B cell (primary cell): ENCODE measurements at regions not wholly inside any gene's neighbourhood (a gene's known extent, or its start where the extent isn't known, plus 50 kb on each side); places are given as distances from the start of the nearest gene placed in this dataset.

ENCODE experiments used
- ATAC-seq: fragments of 200-7000 bp; cut with Tn5 transposase; one replicate; pipeline ENCODE4 v1.10.0; 2021; ENCODE audit warnings: low read depth, mild to moderate bottlenecking, moderate number of reproducible peaks, moderate library complexity
- CTCF ChIA-PET: fragments of 350-600 bp; sonication (Branson Sonifier 250); formaldehyde crosslinking; loops from one replicate; lab custom pipeline; 2021; ENCODE audit warnings: antibody characterized with exemption, inconsistent platforms; lab: Charles Lee
- POLR2A ChIA-PET: fragments of 350-600 bp; sonication (Branson Sonifier 250); formaldehyde crosslinking; loops from one replicate; lab custom pipeline; 2021; ENCODE audit warnings: antibody characterized with exemption; lab: Charles Lee
- DNase-seq: peaks from one replicate; pipeline ENCODE4 v3.0.0; 2013
- H2AFZ ChIP-seq: 2 replicates; pipeline ENCODE4 v1.6.1; 2012; ENCODE audit warnings: mild to moderate bottlenecking, low read depth, low read length; ENCODE audit not compliant: insufficient read depth, poor library complexity, severe bottlenecking
- H3K27ac ChIP-seq, 2 donors: 1 replicate in 1 of 2; 2 replicates in 1 of 2; pipeline ENCODE4 v1.5.1; 2012 to 2013; ENCODE audit warnings: low read length in 2 of 2, mild to moderate bottlenecking in 2 of 2, moderate library complexity in 1 of 2
- H3K27me3 ChIP-seq, 4 experiments: fragments of 200-600 bp in 1 of 4; sonication (generic) in 1 of 4; replicated peaks in 1 of 4; 1 replicate in 2 of 4; 2 replicates in 2 of 4; pipeline versions ENCODE4 v1.6.1 to v1.7.0; 2013 to 2016; ENCODE audit warnings: low read length in 3 of 4, mild to moderate bottlenecking in 2 of 4, mixed read lengths in 1 of 4, moderate library complexity in 1 of 4; ENCODE audit not compliant: insufficient read depth in 4 of 4, control insufficient read depth in 3 of 4; ENCODE audit errors: control extremely low read depth in 1 of 4
- H3K36me3 ChIP-seq, 2 experiments: replicated peaks in 1 of 2; 1 replicate in 1 of 2; 2 replicates in 1 of 2; pipeline versions ENCODE4 v1.6.1 to v1.7.1; 2013; ENCODE audit warnings: low read length in 1 of 2; ENCODE audit not compliant: insufficient read depth in 2 of 2, control insufficient read depth in 1 of 2; ENCODE audit errors: control extremely low read depth in 1 of 2, extremely low read depth in 1 of 2
- H3K4me1 ChIP-seq, 2 donors: fragments of 200-600 bp in 1 of 2; sonication (generic) in 1 of 2; 1 replicate in 1 of 2; 2 replicates in 1 of 2; pipeline versions ENCODE4 v1.5.1 to v1.6.1; 2013 to 2017; ENCODE audit warnings: low read length in 2 of 2; ENCODE audit not compliant: control insufficient read depth in 2 of 2, insufficient read depth in 2 of 2
- H3K4me2 ChIP-seq: replicated peaks from 2 replicates; pipeline ENCODE3; 2012; ENCODE audit warnings: mild to moderate bottlenecking, low read depth, low read length; ENCODE audit not compliant: poor library complexity, severe bottlenecking
- H3K4me3 ChIP-seq, 5 experiments: fragments of 200-600 bp in 1 of 5; sonication (generic) in 1 of 5; 1 replicate in 3 of 5; 2 replicates in 2 of 5; pipeline versions ENCODE4 v1.5.1 to v1.7.0; 2011 to 2016; ENCODE audit warnings: low read length in 4 of 5, mild to moderate bottlenecking in 4 of 5, low read depth in 2 of 5, control low read depth in 1 of 5, moderate library complexity in 1 of 5; ENCODE audit not compliant: insufficient read depth in 1 of 5; ENCODE audit errors: control extremely low read depth in 1 of 5, extremely low read depth in 1 of 5
- H3K79me2 ChIP-seq: fragments of 200-600 bp; sonication (generic); one replicate; pipeline ENCODE4 v1.6.0; 2016; ENCODE audit warnings: low read length; ENCODE audit not compliant: control insufficient read depth, insufficient read depth
- H3K9ac ChIP-seq: fragments of 200-600 bp; sonication (generic); 2 replicates; pipeline ENCODE4 v1.6.1; 2017; ENCODE audit warnings: mild to moderate bottlenecking, low read length, moderate library complexity
- H3K9me3 ChIP-seq, 3 donors: one replicate each; pipeline versions ENCODE4 v1.6.1 to v1.7.1; 2013; ENCODE audit warnings: low read length in 2 of 3; ENCODE audit not compliant: control insufficient read depth in 2 of 3, insufficient read depth in 1 of 3; ENCODE audit errors: control extremely low read depth in 1 of 3
- H4K20me1 ChIP-seq: 2 replicates; pipeline ENCODE4 v1.6.0; 2012; ENCODE audit warnings: mild to moderate bottlenecking, low read length; ENCODE audit not compliant: insufficient read depth, control insufficient read depth, poor library complexity, severe bottlenecking
- H3K27ac Mint-ChIP-seq: one replicate; pipeline ENCODE4 v1.8.0; 2021; ENCODE audit warnings: mixed read lengths
- H3K27me3 Mint-ChIP-seq: one replicate; pipeline ENCODE4 v1.8.0; 2021; ENCODE audit warnings: mixed read lengths
- H3K4me1 Mint-ChIP-seq: one replicate; pipeline ENCODE4 v1.8.0; 2021; ENCODE audit warnings: mixed read lengths
- H3K4me3 Mint-ChIP-seq: one replicate; pipeline ENCODE4 v1.8.0; 2021; ENCODE audit warnings: mixed read lengths
- H3K9me3 Mint-ChIP-seq: one replicate; pipeline ENCODE4 v1.8.0; 2022; ENCODE audit warnings: mixed read lengths; ENCODE audit not compliant: insufficient read depth
- EZH2 ChIP-seq: IDR thresholded peaks from 2 replicates; pipeline ENCODE4 v1.6.1; 2012; ENCODE audit warnings: borderline replicate concordance, low read depth, mild to moderate bottlenecking, moderate library complexity, low read length; ENCODE audit not compliant: insufficient read depth, poor library complexity, severe bottlenecking
- WGBS: methylation state at CpG from one replicate; pipeline ENCODE4 v1.1.5; 2013; ENCODE audit warnings: missing lambda C conversion rate; ENCODE audit not compliant: insufficient coverage; 5-methylcytosine and 5-hydroxymethylcytosine counted together
- intact Hi-C: fragments of 100-400 bp; cut with micrococcal nuclease; formaldehyde crosslinking; loops from one replicate; pipeline ENCODE4 v1.10.0; 2022
- TF ChIP-seq, protein P1 (sequence below): fragments of 200-600 bp; IDR thresholded peaks from one replicate; pipeline ENCODE4 v1.8.0; 2022; ENCODE audit warnings: antibody characterized with exemption, mild to moderate bottlenecking

DNA sequence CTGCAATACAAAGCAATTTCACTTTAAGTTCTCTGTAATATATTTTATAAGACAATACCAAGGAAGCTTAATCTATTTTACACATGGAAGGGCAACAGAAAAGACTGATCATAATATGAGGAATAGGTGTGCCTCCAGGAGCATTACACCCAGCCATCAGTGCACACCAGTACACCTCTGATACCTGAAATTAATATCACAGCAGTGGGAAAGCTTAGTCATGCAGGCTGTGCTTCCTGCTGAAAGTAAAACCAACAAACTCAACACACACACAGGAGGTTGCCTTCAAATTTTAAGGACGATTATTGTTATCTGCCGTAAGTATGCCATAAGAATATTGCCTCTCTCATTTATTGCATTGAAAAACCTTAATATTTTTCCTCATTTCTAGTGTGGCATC, 1119.1 kb upstream of the TENM4 start:
- no peak overlapping the region for H3K4me3 Mint-ChIP-seq
- H3K4me1 ChIP-seq, result no peaks in the 10 kb centered on the region
- no peaks in the 10 kb centered on the region for H3K4me1 Mint-ChIP-seq
- H3K9me3 Mint-ChIP-seq, result no peaks in the 10 kb centered on the region
- H3K79me2 ChIP-seq, result no peaks in the 10 kb centered on the region
- no peak overlapping the region for H2AFZ ChIP-seq
- ChIA-PET CTCF (no interaction called here), POLR2A (no interaction called here)
- no peak overlapping the region for H3K4me2 ChIP-seq
- no peak overlapping the region for H3K27ac Mint-ChIP-seq
- intact Hi-C loops, result no loop called here
- H3K27ac ChIP-seq, result no peak overlapping the region
- TF ChIP-seq, protein P1, sequence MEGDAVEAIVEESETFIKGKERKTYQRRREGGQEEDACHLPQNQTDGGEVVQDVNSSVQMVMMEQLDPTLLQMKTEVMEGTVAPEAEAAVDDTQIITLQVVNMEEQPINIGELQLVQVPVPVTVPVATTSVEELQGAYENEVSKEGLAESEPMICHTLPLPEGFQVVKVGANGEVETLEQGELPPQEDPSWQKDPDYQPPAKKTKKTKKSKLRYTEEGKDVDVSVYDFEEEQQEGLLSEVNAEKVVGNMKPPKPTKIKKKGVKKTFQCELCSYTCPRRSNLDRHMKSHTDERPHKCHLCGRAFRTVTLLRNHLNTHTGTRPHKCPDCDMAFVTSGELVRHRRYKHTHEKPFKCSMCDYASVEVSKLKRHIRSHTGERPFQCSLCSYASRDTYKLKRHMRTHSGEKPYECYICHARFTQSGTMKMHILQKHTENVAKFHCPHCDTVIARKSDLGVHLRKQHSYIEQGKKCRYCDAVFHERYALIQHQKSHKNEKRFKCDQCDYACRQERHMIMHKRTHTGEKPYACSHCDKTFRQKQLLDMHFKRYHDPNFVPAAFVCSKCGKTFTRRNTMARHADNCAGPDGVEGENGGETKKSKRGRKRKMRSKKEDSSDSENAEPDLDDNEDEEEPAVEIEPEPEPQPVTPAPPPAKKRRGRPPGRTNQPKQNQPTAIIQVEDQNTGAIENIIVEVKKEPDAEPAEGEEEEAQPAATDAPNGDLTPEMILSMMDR, result no peak
- no peak for TF ChIP-seq EZH2
- DNase-seq (no peak), ATAC-seq (no peak)
- H4K20me1 ChIP-seq, result no peaks in the 10 kb centered on the region
- no peak overlapping the region for H3K4me3 ChIP-seq
- H3K36me3 ChIP-seq, result no peaks in the 10 kb centered on the region
- 100% methylated on average over 1 of the region's 2 CpGs for WGBS
- H3K27me3 Mint-ChIP-seq, result no peaks in the 10 kb centered on the region
- no peaks in the 10 kb centered on the region for H3K27me3 ChIP-seq
- no peaks in the 10 kb centered on the region for H3K9me3 ChIP-seq
- H3K9ac ChIP-seq, result no peak overlapping the region

DNA sequence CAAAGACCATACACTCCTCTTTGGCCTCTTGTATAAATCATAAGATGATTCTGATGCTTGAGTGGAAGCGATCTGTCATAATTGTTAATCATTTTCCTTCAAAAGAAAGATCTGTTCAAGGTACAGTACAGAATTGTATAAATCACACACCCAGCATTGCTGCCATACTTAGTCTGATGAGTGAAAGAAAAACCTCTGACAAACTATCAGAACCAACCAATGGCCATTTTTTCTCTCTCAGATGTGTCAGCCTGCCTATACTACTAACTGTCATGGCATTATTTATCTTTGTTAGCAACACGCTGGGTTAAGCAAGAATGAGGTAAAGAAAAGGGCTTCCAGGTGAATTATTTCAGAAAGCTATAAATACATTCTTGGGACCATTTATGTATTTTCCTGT, 1112.7 kb upstream of the TENM4 start:
- H3K4me1 Mint-ChIP-seq, result no peaks in the 10 kb centered on the region
- POLR2A ChIA-PET, result no interaction called here
- H3K27ac Mint-ChIP-seq, result no peak overlapping the region
- H4K20me1 ChIP-seq, result no peaks in the 10 kb centered on the region
- WGBS, result no CpG with 5 or more reads among the region's 2 CpGs
- no peaks in the 10 kb centered on the region for H3K27me3 ChIP-seq
- no peak overlapping the region for H2AFZ ChIP-seq
- DNase-seq (no peak), ATAC-seq (no peak)
- H3K4me3 Mint-ChIP-seq, result no peak overlapping the region
- no peak overlapping the region for H3K4me3 ChIP-seq
- intact Hi-C loops, result no loop called here
- TF ChIP-seq, protein P1, result no peak
- no peak for TF ChIP-seq EZH2
- H3K9ac ChIP-seq, result no peak overlapping the region
- no peaks in the 10 kb centered on the region for H3K79me2 ChIP-seq
- no peak overlapping the region for H3K4me2 ChIP-seq
- H3K27me3 Mint-ChIP-seq, result no peaks in the 10 kb centered on the region
- CTCF ChIA-PET, result no interaction called here
- no peaks in the 10 kb centered on the region for H3K36me3 ChIP-seq
- H3K9me3 ChIP-seq, result no peaks in the 10 kb centered on the region
- peaks cover 5% of the 10 kb centered on the region for H3K9me3 Mint-ChIP-seq
- H3K4me1 ChIP-seq, result no peaks in the 10 kb centered on the region
- no peak overlapping the region for H3K27ac ChIP-seq
